COLO829 (cell line): ENCODE measurements at regions not wholly inside any gene's neighbourhood (a gene's known extent, or its start where the extent isn't known, plus 50 kb on each side); places are given as distances from the start of the nearest gene placed in this dataset.

Experiments
- DNase-seq: peaks from one replicate; pipeline ENCODE4 v3.0.0; 2012; ENCODE audit warnings: low spot score

DNA sequence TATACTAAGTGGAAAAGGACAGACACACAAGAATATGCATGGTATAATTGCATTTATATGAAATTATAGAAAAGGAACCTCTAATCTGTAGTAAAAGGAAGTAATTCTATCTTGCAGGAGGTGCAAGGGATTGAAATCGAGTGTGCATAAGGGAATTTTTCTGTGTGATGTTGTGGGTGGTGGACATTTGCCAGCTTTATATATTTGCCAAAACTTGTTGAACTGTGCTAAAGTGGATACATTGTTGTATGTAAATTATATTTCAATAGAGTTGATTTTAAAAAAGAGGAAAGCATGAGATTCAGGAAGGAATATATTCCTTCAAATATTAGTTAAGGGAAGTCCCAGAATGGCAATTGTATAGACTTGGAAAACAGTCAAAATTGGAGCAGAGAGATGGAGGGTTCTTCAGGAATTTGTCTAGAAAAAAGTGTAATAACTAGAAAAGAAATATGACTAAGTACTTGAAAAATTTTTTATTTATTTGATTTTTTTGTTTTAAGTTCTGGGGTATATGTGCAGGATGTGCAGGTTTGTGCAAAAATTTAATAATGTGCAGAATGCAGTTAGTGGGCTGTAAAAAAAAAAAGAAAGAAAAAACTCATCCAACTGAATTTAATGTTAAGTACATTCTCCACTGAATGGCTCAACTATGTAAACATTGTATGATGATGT is 96.1 kb downstream of the ARL4A start:
- DNase-seq = no peak

- no peak for DNase-seq
These were observed 98.0 kb downstream of the ARL4A start for GRCh38 chr7:12785473-12785872.

GRCh38 chr7:12786494-12786893 is 99.1 kb downstream of the ARL4A start:
- no peak for DNase-seq

DNA sequence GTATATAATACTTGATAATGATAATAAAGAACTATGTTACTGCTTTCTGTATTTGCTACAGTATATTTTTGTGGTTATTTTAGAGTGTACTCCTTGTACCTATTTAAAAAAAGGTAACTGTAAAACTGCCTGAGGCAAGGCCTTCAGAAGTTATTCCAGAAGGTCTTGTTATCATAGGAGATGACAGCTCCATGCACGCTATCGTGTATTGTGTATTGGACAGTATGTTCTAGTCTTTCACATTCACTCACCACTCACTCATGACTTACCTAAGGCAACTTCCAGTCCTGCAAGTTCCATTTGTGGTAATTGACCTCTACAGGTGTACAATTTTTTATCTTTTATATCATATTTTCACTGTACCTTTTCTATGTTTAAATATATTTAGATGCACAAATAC is 100.7 kb downstream of the ARL4A start:
- no peak for DNase-seq

- DNase-seq = no peak
These were observed 101.2 kb downstream of the ARL4A start for GRCh38 chr7:12788591-12788990.

DNA sequence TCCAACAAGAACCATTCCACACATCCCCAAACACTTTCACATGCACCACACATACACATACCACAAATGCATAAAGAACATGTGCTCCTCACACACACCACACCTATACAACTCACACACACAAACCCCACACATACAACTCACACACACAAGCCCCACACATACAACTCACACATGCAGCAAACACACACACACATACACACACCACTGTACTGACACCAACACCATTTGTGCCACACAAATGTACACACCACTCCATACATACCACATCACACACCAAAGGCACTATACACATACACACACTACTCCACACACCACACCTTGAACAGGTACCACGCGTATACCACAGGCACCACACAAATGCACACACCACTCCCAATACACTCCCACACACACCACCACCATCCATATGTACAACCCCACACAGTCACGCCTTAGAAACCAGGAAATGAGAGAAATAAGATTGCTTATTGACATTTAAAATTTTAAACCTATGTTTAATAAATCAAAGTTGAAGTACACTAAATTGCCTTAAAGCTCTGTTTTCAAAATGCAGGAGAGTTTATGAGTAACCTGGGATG is 107.4 kb downstream of the ARL4A start:
- no peak for DNase-seq

DNA sequence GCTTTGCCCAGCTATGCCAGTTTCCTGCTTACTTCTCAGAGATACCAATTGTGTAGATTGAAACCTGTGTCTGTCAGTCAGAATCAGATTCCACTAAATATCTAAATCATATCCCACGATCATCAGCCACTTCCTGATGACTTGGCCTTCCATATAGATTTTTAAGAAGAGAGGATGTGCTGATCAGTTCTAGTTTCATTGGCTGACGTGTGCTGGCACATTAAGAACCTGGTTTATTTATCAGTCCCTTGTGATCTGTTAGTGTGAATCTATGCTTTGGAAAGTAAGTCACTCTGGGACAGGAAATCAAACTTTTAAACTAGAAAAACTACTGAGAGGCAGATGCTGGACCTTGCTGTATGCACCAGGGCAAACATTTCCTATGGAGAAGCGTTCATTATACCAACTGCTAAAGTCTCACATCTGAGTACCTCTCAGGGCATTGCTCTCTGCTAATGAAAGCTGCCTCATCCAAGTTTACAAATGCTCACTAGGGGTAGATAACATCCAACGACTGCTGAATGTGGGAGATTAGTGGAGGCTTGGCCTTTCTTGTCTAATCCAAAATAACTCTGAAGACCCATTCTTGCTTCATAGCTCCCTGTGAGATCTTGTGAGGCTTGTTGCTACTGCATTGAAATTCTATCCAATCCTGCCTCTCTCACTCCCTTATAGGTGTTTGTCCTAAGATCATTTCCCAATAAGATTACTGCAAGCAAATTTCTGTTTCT is 109.1 kb downstream of the ARL4A start:
- no peak for DNase-seq

DNA sequence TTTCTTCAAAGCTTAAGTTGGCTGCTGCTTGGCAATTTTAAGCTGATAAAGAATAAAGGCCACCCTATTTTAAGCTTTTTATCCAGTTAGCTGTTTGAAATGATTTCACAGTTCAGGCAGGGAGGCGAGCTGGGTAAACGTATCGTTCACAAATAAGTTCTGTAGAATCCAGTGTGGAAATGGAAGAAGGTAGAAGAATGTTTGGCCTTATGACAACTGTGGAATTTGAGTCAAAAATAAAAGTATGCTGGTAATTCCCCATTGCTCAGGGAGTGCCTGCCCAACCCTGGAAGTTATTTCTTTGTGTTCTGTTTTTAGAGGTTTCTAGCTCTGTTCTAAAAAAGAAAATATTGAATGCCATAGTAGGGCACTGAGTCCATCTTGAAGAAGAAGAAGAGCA is 113.1 kb downstream of the ARL4A start:
- DNase-seq = no peak

DNA sequence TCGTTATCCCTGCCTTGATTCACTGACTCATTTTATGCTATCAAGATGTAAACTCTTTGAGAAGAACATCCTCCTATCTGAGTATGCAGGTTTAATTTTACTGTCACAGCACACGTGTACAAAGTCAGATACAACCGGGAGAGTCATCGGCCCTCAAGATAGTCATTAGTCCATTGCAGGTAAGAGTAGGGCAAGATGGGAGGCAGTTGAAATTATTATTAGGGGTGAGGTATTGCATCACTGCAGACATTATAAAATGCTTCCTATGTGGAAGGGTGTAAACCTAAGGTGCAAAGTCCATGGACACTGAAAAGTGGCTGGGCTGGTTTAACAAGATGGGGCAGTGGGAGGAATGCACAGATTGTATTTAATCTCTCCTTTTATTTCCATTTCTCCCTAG is 113.7 kb downstream of the ARL4A start:
- no peak for DNase-seq

DNA sequence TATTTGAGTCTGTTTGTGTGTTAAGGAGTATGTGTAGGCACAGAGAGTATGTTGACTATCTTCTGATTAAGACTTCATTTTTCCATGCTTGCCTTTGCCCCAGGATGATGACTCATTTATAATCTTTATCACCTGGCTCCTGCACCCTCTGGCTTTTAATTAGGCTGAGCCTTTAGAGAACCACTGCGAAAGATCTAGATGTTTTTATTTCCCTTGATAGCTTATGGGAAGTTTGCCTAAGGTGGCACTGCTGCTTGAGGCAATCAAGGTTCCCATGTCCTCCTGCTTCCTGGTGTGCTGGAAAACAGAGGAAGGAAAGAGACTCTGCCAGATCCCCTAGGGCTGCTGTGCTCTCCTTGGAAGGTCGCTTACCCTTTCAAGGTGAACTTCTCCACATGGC is 114.6 kb downstream of the ARL4A start:
- DNase-seq = no peak

DNA sequence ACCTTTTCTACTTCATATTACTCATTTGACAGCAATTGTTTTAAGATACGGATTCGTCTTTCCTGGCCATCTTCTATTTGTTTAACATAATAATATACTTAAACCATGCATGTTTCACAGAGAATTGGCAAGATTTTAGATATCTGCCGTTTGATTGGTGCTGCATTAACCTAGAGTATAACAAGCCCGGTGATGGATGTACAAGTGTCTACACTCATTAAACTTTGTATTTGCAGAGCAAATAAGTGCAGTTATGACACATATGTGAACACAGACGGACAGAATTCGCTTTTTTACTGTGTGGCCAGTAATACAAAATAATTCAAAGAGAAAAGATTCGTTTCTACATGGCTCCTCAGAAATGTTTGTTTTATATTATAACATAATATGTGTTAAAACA is 116.1 kb downstream of the ARL4A start:
- DNase-seq = no peak

DNA sequence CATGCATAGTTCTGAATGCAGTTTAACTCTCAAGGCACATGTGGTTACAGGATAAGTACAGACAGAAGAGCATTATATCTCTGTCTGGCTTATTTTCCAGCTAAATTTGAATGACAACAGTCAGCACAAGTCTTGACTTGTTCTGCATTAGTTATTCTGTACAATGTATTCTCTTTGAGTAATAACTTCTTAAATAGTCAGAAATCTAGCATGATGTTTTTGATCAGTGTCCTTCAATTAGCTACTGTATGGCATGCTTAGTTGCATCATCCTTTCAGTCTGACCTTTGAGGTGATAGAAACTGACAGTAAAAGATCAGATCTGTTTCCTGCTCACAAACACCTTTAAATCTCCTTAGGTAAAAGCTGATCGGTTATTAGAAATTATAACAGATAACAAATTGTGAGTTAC is 118.1 kb downstream of the ARL4A start:
- DNase-seq = peak; percentile 16

DNA sequence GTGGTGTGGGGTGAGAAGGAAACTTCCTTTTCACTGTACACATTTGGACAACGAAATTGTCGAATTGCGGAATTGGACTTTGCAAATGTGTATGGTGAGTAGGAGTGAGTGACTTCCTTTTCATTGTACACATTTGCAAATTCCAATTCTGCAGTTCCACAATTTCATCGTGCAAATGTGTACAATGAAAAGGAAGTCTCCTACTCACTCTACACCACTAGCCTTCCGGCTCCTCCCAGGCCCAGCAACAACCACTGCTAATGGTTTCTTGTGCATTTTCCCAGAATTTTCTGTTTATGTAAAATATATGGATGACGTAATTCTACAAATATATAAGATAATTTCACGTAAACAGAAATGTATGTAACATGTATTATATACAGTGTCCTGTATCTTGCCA is 118.5 kb downstream of the ARL4A start:
- DNase-seq = no peak

GRCh38 chr7:12809476-12809875 is 122.0 kb downstream of the ARL4A start:
- DNase-seq = no peak

DNA sequence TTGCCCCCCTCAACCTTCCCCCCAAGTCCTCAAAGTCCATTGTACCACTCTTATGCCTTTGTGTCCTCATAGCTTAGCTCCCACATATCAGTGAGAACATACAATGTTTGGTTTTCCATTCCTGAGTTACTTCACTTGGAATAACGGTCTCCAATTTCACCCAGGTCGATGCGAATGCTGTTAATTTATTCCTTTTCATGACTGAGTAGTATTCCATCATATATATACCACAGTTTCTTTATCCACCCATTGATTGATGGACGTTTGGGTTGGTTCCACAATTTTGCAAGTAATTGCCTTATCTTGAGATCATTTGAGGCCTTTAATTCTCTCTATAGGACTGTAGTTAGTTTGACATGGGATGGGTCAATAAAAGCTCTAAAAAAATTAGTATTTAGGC is 124.7 kb downstream of the ARL4A start:
- DNase-seq = no peak

DNA sequence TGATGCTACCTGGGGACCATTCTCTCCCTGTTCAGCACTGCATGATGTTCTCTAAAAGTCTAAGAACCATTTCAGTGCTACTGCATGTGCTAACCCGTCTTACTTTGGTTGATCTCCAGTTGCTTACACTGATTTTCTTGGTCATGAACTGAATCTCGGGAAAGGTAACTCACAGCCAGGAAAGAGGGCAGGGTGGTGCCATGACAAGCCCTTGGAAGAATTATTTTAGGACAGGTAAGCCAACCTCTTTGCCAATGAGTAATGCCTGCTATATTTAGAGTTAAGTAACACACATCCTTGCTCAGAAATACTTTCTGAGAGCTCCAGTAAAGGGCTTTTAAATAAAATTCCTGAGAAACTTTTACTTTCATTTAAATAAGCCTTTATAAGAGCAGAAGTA is 126.7 kb downstream of the ARL4A start:
- DNase-seq = no peak

DNA sequence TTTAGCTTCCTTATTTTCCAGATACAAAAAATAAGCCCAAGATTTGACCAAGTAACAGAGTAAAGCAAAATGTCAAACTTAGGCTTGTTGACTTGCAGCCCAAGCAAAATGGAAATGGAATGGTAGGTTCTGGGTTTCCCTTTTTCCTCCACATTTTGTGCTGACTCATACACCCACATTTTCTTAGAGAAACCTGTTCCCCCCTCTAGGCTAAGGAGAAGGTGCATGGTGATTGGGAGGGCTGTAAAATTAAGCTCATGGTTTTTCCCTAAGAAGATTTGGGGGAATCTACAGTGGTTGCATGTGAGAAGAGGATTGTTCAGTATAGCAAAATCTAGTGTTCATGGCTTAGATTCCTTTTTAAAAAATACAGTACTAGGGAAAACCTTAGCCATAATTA is 127.4 kb downstream of the ARL4A start:
- no peak for DNase-seq

- DNase-seq = no peak
These were observed 128.0 kb downstream of the ARL4A start for GRCh38 chr7:12815426-12815825.

DNA sequence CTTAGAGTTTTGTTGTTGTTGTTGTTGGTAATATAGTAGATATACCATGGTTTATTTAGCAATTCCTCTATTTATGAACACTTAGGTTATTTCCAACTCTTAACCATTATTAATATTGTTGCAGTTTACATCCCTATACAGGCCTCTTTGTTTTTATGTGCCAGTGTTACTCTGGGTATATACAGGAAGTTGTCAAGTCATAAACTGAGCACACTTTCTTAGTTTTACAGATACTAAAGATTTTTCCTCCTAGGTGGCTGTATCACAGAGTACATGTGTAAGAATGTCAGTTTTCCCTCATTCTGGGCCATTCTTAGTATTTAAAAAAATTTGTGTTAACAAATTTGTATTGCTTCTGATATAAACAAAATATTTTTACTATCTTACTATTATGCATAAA is 128.4 kb downstream of the ARL4A start:
- DNase-seq = no peak

DNA sequence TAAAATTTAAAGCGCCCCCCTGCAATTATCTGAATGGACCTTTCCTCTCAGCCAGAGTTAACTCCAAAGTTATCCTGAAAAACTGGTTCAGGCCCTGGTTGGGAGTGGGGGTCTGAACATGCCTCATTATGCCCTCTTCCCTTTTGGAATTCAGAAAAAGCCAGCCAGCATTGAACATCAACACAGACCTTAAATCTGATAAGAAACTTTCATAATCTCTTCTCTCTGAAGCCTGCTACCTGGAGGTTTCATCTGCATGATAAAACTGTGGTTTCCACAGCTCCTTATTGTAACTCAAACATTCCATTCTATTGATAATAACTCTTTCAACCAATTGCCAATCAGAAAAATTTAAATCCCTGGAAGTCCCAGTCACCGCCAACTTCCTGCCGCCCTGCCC is 133.3 kb downstream of the ARL4A start:
- no peak for DNase-seq

- no peak for DNase-seq
These were observed 134.3 kb downstream of the ARL4A start for GRCh38 chr7:12821746-12822145.

GRCh38 chr7:12826079-12826478 is 138.6 kb downstream of the ARL4A start:
- no peak for DNase-seq

- no peak for DNase-seq
These were observed 139.9 kb downstream of the ARL4A start for GRCh38 chr7:12827219-12827821.
